PFSK-1 (cell line): ENCODE measurements at regions not wholly inside any gene's neighbourhood (a gene's known extent, or its start where the extent isn't known, plus 50 kb on each side); places are given as distances from the start of the nearest gene placed in this dataset.

Experiments
- FOXP2 ChIP-seq: optimal IDR thresholded peaks from 2 replicates; pipeline ENCODE3; 2011; ENCODE audit warnings: borderline replicate concordance, control low read depth, inconsistent platforms; ENCODE audit not compliant: insufficient read depth; ENCODE audit errors: extremely low read length, extremely low read depth
- POLR2AphosphoS5 ChIP-seq: IDR thresholded peaks from 2 replicates; pipeline ENCODE4 v1.6.1; 2012; ENCODE audit warnings: low read depth, mild to moderate bottlenecking, control low read depth, low read length, moderate library complexity
- REST ChIP-seq, 2 experiments: IDR thresholded peaks; 2 replicates each; pipeline versions ENCODE4 v1.6.1 to v1.8.0; 2011 to 2012; ENCODE audit warnings: low read depth in 2 of 2, low read length in 2 of 2, control low read depth in 1 of 2, inconsistent platforms in 1 of 2, mild to moderate bottlenecking in 1 of 2, moderate library complexity in 1 of 2; ENCODE audit not compliant: insufficient read depth in 1 of 2
- SIN3A ChIP-seq: IDR thresholded peaks from 2 replicates; pipeline ENCODE4 v1.6.1; 2012; ENCODE audit warnings: mild to moderate bottlenecking, low read length, moderate library complexity, borderline replicate concordance; ENCODE audit not compliant: insufficient read depth
- TAF1 ChIP-seq: IDR thresholded peaks from 2 replicates; pipeline ENCODE4 v1.6.1; 2012; ENCODE audit warnings: low read length, control low read depth, borderline replicate concordance; ENCODE audit not compliant: insufficient read depth

GRCh38 chrX:46250151-46250550, 295.1 kb downstream of the ZNF674 start:
- no peak for TF ChIP-seq REST (IDR thresholded peaks at IDR 0.05; ENCODE audit: insufficient read depth in 1 of 2, low read depth in 2 of 2, low read length in 2 of 2)
- no peak for TF ChIP-seq POLR2AphosphoS5
- TF ChIP-seq SIN3A = no peak
- TF ChIP-seq TAF1 = no peak
- TF ChIP-seq FOXP2 = no peak

- no peak for TF ChIP-seq POLR2AphosphoS5
- TF ChIP-seq FOXP2 = no peak
- no peak for TF ChIP-seq REST (IDR thresholded peaks at IDR 0.05; ENCODE audit: insufficient read depth in 1 of 2, low read depth in 2 of 2, low read length in 2 of 2)
- TF ChIP-seq SIN3A = no peak
- no peak for TF ChIP-seq TAF1
These were observed 297.8 kb downstream of the ZNF674 start for GRCh38 chrX:46247456-46247855.

GRCh38 chrX:46244451-46244850, 300.8 kb downstream of the ZNF674 start:
- TF ChIP-seq POLR2AphosphoS5 (no peak), SIN3A (no peak), REST (IDR thresholded peaks at IDR 0.05; ENCODE audit: insufficient read depth in 1 of 2, low read depth in 2 of 2, low read length in 2 of 2) (no peak), FOXP2 (no peak), TAF1 (no peak)

GRCh38 chrX:46236411-46236810, 308.8 kb downstream of the ZNF674 start:
- TF ChIP-seq TAF1 (no peak), FOXP2 (no peak), SIN3A (no peak), REST (IDR thresholded peaks at IDR 0.05; ENCODE audit: insufficient read depth in 1 of 2, low read depth in 2 of 2, low read length in 2 of 2) (no peak), POLR2AphosphoS5 (no peak)

GRCh38 chrX:46235778-46236177, 309.4 kb downstream of the ZNF674 start:
- no peak for TF ChIP-seq REST (IDR thresholded peaks at IDR 0.05; ENCODE audit: insufficient read depth in 1 of 2, low read depth in 2 of 2, low read length in 2 of 2)
- no peak for TF ChIP-seq TAF1
- TF ChIP-seq POLR2AphosphoS5 = no peak
